NT2/D1 (cell line): ENCODE measurements at regions not wholly inside any gene's neighbourhood (a gene's known extent, or its start where the extent isn't known, plus 50 kb on each side); places are given as distances from the start of the nearest gene placed in this dataset.

Experiments
- SUZ12 ChIP-seq: IDR thresholded peaks from 2 replicates; pipeline ENCODE4 v1.6.1; 2011; ENCODE audit not compliant: insufficient read length, insufficient read depth; ENCODE audit errors: extremely low read depth
- YY1 ChIP-seq: IDR thresholded peaks from 2 replicates; pipeline ENCODE4 v1.6.1; 2011; ENCODE audit not compliant: insufficient read length, insufficient read depth
- ZNF274 ChIP-seq: IDR thresholded peaks from 2 replicates; pipeline ENCODE4 v1.6.1; 2011; ENCODE audit warnings: mild to moderate bottlenecking, low read depth, low read length

DNA sequence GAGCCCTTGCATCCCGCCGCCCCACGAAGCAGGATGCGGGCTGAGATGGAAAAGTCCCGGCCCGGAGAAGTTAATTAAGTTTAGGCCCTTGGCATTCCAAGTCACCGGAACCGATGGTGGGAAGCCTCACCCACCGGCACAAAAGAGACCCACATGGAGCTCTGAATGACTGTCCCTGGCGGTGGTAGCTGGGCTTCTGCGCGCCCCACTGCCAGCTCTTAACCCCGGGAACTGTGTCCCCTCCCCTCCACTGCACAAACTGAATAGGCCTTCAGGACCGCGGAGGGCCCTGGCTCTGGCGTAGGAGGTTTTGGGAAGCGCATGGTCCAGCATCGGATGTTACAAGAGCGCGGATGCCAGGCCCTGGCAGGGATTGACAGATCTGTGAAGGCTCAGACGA, 291.1 kb upstream of the TUT7 start:
- TF ChIP-seq YY1 = no peak
- TF ChIP-seq ZNF274 = no peak
- TF ChIP-seq SUZ12 = no peak
